ENCODE measurements at regions not wholly inside any gene's neighbourhood (a gene's known extent, or its start where the extent isn't known, plus 50 kb on each side); places are given as distances from the start of the nearest gene placed in this dataset.

- TF ChIP-seq CTCF (IDR thresholded peaks at IDR 0.05) (no peak), EP300 (IDR thresholded peaks at IDR 0.05) (no peak)
Measured at GRCh38 chr6:33963136-33963750, 159.4 kb upstream of the MLN start.

Measured in tibial nerve (tissue), 4 donors.